K562 (cell line): ENCODE measurements at regions not wholly inside any gene's neighbourhood (a gene's known extent, or its start where the extent isn't known, plus 50 kb on each side); places are given as distances from the start of the nearest gene placed in this dataset.
A peak's percentile ranks its signal among the peaks of the same experiment; 100 is the strongest.

Source experiments
- IFI16 ChIP-seq: fragments of 250-450 bp; sonication (Bioruptor Pico); IDR thresholded peaks from 2 replicates; pipeline ENCODE4 v2.1.2; 2022; ENCODE audit warnings: mild to moderate bottlenecking, inconsistent platforms
- ZFP30 ChIP-seq: fragments of 250-450 bp; sonication (Bioruptor Pico); IDR thresholded peaks from 2 replicates; pipeline ENCODE4 v1.8.0; 2022; ENCODE audit warnings: moderate library complexity, mild to moderate bottlenecking, inconsistent platforms, borderline replicate concordance
- ZNF436 ChIP-seq: fragments of 250-450, 450-650 bp; sonication (Bioruptor Pico); formaldehyde crosslinking; IDR thresholded peaks from 2 replicates; pipeline ENCODE4 v1.7.0; 2020; ENCODE audit warnings: mild to moderate bottlenecking
- TF ChIP-seq, protein P1 (sequence below), 2 experiments: fragments of 450-650 bp; formaldehyde crosslinking in 1 of 2; IDR thresholded peaks; 2 replicates each; pipeline versions ENCODE4 v1.4.0 to v1.6.1; 2014 to 2020; ENCODE audit warnings: mild to moderate bottlenecking in 2 of 2, borderline replicate concordance in 1 of 2, low read depth in 1 of 2
- TF ChIP-seq, protein P2 (sequence below): fragments of 450-650 bp; formaldehyde crosslinking; IDR thresholded peaks from 2 replicates; pipeline ENCODE4 v1.4.0; 2020; ENCODE audit warnings: mild to moderate bottlenecking, mixed read lengths
- TF ChIP-seq, protein P3 (sequence below): sonication (generic); formaldehyde crosslinking; IDR thresholded peaks from 2 replicates; pipeline ENCODE4 v1.5.0; 2020; ENCODE audit warnings: missing genetic modification reagents
- TF ChIP-seq, protein P4 (sequence below): sonication (generic); formaldehyde crosslinking; IDR thresholded peaks from 2 replicates; pipeline ENCODE4 v1.9.0; 2022; ENCODE audit warnings: mild to moderate bottlenecking, missing genetic modification reagents

DNA sequence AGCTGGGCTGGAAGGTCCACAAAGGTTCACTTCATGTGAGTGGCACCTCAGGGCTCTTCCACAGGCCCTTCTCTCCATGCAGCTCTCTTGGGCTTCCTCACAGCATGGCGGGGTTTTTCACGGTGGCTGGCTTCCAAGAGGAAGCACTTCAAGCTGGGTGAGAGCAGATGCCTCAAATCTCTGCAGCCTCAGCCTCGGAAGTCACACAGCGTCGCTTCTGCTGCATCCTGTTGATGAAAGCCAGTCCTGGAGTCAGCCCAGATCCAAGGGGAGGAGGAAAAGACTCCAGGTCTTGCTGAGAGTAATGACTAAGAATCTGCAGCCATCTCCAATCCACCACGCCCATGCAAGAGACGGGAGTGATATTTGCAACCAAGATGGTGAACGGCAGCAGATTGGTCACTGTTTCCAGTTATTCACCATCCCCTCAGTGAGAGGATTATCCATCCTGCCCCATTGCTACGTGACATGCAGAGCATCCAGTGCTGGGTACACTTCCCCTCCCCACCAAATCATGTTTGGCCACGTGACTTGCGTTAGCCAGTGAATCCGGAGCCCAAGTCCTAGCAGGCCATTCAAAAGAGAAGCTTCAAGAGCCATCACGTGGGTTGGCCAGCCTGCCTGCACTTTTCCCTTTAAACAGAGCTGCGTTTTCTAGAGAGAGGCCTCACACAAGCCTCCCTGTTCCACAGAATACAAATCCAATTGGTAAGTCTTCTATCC lies 173.9 kb downstream of the C9orf50 start (continued):
- TF ChIP-seq, protein P1, sequence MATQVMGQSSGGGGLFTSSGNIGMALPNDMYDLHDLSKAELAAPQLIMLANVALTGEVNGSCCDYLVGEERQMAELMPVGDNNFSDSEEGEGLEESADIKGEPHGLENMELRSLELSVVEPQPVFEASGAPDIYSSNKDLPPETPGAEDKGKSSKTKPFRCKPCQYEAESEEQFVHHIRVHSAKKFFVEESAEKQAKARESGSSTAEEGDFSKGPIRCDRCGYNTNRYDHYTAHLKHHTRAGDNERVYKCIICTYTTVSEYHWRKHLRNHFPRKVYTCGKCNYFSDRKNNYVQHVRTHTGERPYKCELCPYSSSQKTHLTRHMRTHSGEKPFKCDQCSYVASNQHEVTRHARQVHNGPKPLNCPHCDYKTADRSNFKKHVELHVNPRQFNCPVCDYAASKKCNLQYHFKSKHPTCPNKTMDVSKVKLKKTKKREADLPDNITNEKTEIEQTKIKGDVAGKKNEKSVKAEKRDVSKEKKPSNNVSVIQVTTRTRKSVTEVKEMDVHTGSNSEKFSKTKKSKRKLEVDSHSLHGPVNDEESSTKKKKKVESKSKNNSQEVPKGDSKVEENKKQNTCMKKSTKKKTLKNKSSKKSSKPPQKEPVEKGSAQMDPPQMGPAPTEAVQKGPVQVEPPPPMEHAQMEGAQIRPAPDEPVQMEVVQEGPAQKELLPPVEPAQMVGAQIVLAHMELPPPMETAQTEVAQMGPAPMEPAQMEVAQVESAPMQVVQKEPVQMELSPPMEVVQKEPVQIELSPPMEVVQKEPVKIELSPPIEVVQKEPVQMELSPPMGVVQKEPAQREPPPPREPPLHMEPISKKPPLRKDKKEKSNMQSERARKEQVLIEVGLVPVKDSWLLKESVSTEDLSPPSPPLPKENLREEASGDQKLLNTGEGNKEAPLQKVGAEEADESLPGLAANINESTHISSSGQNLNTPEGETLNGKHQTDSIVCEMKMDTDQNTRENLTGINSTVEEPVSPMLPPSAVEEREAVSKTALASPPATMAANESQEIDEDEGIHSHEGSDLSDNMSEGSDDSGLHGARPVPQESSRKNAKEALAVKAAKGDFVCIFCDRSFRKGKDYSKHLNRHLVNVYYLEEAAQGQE (IDR thresholded peaks at IDR 0.05; ENCODE audit: borderline replicate concordance) = peak; percentile 31; the same call in 1 of the 2 replicates
- TF ChIP-seq, protein P1 (CRISPR knock-in tag; IDR thresholded peaks at IDR 0.05; ENCODE audit: low read depth) = no peak
- TF ChIP-seq, protein P2, sequence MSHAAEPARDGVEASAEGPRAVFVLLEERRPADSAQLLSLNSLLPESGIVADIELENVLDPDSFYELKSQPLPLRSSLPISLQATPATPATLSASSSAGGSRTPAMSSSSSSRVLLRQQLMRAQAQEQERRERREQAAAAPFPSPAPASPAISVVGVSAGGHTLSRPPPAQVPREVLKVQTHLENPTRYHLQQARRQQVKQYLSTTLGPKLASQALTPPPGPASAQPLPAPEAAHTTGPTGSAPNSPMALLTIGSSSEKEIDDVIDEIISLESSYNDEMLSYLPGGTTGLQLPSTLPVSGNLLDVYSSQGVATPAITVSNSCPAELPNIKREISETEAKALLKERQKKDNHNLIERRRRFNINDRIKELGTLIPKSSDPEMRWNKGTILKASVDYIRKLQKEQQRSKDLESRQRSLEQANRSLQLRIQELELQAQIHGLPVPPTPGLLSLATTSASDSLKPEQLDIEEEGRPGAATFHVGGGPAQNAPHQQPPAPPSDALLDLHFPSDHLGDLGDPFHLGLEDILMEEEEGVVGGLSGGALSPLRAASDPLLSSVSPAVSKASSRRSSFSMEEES (CRISPR knock-in tag) = peak; percentile 71
- TF ChIP-seq IFI16 (CRISPR knock-in tag) = no peak
- no peak for TF ChIP-seq ZFP30 (CRISPR knock-in tag)
- TF ChIP-seq, protein P3, sequence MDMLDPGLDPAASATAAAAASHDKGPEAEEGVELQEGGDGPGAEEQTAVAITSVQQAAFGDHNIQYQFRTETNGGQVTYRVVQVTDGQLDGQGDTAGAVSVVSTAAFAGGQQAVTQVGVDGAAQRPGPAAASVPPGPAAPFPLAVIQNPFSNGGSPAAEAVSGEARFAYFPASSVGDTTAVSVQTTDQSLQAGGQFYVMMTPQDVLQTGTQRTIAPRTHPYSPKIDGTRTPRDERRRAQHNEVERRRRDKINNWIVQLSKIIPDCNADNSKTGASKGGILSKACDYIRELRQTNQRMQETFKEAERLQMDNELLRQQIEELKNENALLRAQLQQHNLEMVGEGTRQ (CRISPR knock-in tag) = peak; percentile 84
- TF ChIP-seq, protein P4, sequence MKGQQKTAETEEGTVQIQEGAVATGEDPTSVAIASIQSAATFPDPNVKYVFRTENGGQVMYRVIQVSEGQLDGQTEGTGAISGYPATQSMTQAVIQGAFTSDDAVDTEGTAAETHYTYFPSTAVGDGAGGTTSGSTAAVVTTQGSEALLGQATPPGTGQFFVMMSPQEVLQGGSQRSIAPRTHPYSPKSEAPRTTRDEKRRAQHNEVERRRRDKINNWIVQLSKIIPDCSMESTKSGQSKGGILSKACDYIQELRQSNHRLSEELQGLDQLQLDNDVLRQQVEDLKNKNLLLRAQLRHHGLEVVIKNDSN (CRISPR knock-in tag) = peak; percentile 78
- TF ChIP-seq ZNF436 (CRISPR knock-in tag) = no peak
